Skeletal muscle satellite cell (primary cell): ENCODE measurements at regions not wholly inside any gene's neighbourhood (a gene's known extent, or its start where the extent isn't known, plus 50 kb on each side); places are given as distances from the start of the nearest gene placed in this dataset.
"Not testable (repeated sequence)": the region's sequence is repeated elsewhere in the genome, so short reads cannot be mapped to it uniquely, and the experiment has no call there.

Experiments
- H3K27me3 ChIP-seq: 2 replicates; pipeline ENCODE4 v1.7.0; 2013; ENCODE audit warnings: low read length; ENCODE audit not compliant: control insufficient read depth, insufficient read depth
- H3K36me3 ChIP-seq: 2 replicates; pipeline ENCODE4 v1.7.0; 2013; ENCODE audit warnings: mild to moderate bottlenecking, control low read depth, low read length; ENCODE audit not compliant: insufficient read depth
- H3K4me1 ChIP-seq: 2 replicates; pipeline ENCODE4 v1.7.0; 2013; ENCODE audit warnings: low read length; ENCODE audit not compliant: control insufficient read depth, insufficient read depth
- H3K4me2 ChIP-seq: 2 replicates; pipeline ENCODE4 v1.7.0; 2013; ENCODE audit warnings: mild to moderate bottlenecking, low read length
- H3K4me3 ChIP-seq: 2 replicates; pipeline ENCODE4 v1.7.0; 2013; ENCODE audit warnings: low read length
- H3K9ac ChIP-seq: 2 replicates; pipeline ENCODE4 v1.7.0; 2013; ENCODE audit warnings: mild to moderate bottlenecking, low read depth, low read length, moderate library complexity
- H3K9me3 ChIP-seq: replicated peaks from 2 replicates; pipeline ENCODE4 v1.7.0; 2013; ENCODE audit warnings: mild to moderate bottlenecking, control low read depth, low read length

DNA sequence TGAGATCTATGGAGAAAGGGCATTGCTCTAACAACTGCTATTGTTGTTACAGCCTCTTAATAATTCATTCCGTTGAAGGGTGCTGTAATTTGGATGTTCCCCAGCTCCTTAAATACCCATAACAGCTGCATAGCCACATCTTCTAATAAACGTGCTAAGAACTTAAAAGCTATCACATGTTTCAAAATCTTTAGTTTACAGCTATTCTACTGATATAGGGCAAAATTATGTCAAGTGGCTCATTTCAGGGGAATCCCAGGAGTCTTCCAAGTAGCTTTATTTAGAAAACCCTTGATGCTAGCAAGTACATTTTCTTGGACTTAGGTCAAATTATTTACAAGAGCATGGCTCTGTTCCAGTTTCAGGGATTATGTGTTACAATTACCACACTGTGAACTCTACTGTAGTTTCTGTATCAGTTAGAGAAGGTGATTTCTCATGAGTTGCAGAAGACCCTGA, 990.4 kb upstream of the ACO1 start:
- H3K27me3 ChIP-seq, result no peaks in the 10 kb centered on the region
- H3K4me3 ChIP-seq, result no peak overlapping the region
- H3K36me3 ChIP-seq, result no peaks in the 10 kb centered on the region
- no peaks in the 10 kb centered on the region for H3K4me1 ChIP-seq
- no peak overlapping the region for H3K9ac ChIP-seq
- H3K4me2 ChIP-seq, result no peak overlapping the region
- H3K9me3 ChIP-seq, result no peaks in the 10 kb centered on the region

DNA sequence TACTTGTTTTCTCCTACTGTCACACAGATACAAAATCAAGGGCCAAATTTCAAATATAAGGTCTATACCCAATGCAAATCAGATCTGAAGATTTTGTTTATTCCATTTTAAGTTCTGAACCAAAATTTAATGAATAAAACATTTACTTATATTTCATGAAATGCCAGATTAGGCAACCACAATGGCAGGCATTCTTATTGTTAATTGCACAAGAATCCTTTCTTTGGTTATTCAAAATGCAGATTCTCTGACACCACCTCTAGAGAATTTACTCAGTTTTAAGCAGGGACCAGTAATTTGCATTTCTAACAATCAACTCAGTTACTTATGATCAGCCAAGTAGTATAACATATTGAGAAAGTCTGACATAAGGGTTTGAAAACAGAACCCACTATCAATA, 972.4 kb upstream of the ACO1 start:
- Histone ChIP-seq H3K9me3 (no peaks in the 10 kb centered on the region), H3K36me3 (no peaks in the 10 kb centered on the region), H3K4me1 (no peaks in the 10 kb centered on the region), H3K9ac (no peak overlapping the region), H3K27me3 (no peaks in the 10 kb centered on the region), H3K4me2 (no peak overlapping the region), H3K4me3 (no peak overlapping the region)

DNA sequence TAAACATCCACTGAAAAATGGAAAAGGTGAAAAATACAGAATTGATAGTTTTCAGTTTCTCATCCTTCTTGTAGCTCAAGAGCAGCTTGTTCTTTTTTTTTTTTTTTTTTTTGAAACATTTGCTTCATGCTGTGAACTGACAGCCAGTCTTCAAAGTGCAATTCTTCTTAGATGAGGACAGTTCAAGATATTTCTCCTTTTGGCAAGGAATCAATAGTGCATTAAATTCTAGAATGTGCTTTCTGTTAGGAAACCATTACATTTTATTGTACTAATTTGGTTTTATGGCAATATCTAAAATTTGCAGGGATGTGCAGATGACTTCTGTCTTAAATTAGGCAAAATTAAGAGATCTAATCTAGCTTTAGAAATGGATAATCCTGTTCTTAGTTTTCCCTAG, 969.3 kb upstream of the ACO1 start:
- no peaks in the 10 kb centered on the region for H3K4me1 ChIP-seq
- H3K9ac ChIP-seq, result no peak overlapping the region

GRCh38 chr9:31418419-31418818, 966.0 kb upstream of the ACO1 start:
- Histone ChIP-seq H3K9me3 (peaks cover 3% of the 10 kb centered on the region), H3K9ac (no peak overlapping the region), H3K4me2 (no peak overlapping the region), H3K4me3 (no peak overlapping the region), H3K4me1 (no peaks in the 10 kb centered on the region), H3K36me3 (no peaks in the 10 kb centered on the region), H3K27me3 (no peaks in the 10 kb centered on the region)

More for the DNA sequence above, 969.3 kb upstream of the ACO1 start:
- Histone ChIP-seq H3K9me3 (peaks cover 3% of the 10 kb centered on the region), H3K36me3 (no peaks in the 10 kb centered on the region), H3K4me3 (no peak overlapping the region), H3K4me2 (no peak overlapping the region), H3K27me3 (no peaks in the 10 kb centered on the region)

DNA sequence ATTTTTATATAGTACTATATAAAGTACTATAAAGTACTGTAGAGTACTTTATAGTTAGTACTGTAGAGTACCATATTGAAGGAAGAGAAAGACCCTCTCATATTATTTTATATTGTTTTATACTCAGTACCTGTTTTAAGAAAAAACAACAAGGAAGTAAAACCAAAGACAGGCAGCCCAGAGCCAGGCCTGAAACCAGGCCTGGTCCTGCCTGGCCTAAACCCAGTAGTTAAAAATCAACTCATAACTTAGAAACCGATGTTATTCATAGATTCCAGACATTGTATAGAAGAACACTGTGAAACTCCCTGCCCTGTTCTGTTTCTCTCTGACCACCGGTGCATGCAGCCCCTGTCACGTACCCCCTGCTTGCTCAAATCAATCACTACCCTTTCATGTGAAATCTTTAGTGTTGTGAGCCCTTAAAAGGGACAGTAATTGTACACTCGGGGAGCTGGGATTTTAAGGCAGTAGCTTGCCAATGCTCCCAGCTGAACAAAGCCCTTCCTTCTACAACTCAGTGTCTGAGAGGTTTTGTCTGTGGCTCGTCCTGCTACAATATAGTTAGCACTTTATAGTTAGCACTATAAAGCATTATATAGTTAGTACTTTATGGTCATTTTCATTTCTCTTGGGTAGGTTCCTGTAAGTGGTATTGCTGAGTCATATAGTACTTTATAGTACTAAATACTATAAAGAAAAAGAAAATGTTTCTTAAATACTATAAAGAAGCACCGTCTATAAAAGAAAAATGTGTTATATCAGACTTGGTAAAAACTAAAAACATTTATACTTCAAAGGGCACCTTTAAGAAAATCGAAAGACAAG, 940.6 kb upstream of the ACO1 start:
- not testable (repeated sequence) for H3K4me3 ChIP-seq, H3K9me3 ChIP-seq, H3K4me2 ChIP-seq, H3K9ac ChIP-seq, H3K4me1 ChIP-seq, H3K27me3 ChIP-seq, H3K36me3 ChIP-seq

GRCh38 chr9:31445357-31445756, 939.1 kb upstream of the ACO1 start:
- H3K27me3 ChIP-seq, result no peaks in the 10 kb centered on the region
- H3K4me1 ChIP-seq, result no peaks in the 10 kb centered on the region
- H3K9me3 ChIP-seq, result no peaks in the 10 kb centered on the region
- no peak overlapping the region for H3K4me2 ChIP-seq
- H3K9ac ChIP-seq, result no peak overlapping the region
- H3K4me3 ChIP-seq, result no peak overlapping the region
- H3K36me3 ChIP-seq, result no peaks in the 10 kb centered on the region

DNA sequence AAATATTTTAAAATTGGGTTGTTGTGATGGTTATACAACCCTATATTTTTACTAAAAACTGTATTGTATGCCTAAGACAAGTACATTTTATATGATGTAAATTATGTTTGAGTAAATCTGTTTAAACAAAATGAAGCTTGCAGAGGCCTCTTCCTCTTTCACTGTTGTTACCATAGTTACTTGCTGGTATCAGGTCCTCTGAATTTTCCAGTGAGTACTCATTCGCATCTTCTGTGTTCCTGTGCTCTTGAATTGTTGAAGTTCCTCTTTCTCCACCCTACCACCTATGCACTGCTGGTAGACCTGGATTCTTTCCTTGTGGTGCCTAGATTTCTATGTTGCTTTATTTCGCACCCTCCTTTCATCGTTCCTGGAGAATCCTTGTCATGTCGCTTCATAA, 938.5 kb upstream of the ACO1 start:
- no peaks in the 10 kb centered on the region for H3K27me3 ChIP-seq
- no peak overlapping the region for H3K4me3 ChIP-seq
- H3K4me1 ChIP-seq, result no peaks in the 10 kb centered on the region
- H3K9me3 ChIP-seq, result no peaks in the 10 kb centered on the region
- no peak overlapping the region for H3K9ac ChIP-seq
- no peaks in the 10 kb centered on the region for H3K36me3 ChIP-seq
- H3K4me2 ChIP-seq, result no peak overlapping the region

DNA sequence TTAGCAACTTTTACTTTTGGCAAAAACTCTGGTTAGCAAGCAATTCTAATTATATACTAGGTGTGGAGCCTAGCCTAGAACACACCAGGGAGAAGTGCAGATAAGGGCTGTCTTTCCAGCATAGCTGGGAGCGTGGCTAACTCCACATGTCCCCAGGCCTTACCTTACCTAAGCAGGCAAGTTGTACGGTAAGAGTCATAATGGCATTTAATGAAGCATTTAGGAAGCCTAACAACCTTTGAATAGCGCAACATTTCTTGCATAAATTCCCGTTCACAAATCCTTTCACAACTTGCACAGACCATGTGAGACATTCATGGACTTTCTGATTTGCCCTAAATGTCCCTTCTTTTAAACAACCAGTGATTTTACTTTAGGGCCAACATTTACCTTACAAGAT, 917.4 kb upstream of the ACO1 start:
- Histone ChIP-seq H3K4me1 (no peaks in the 10 kb centered on the region), H3K9me3 (peaks cover 3% of the 10 kb centered on the region), H3K4me2 (no peak overlapping the region), H3K4me3 (no peak overlapping the region), H3K36me3 (no peaks in the 10 kb centered on the region), H3K27me3 (no peaks in the 10 kb centered on the region), H3K9ac (no peak overlapping the region)

GRCh38 chr9:31470051-31470450, 914.4 kb upstream of the ACO1 start:
- Histone ChIP-seq H3K9ac (no peak overlapping the region), H3K27me3 (no peaks in the 10 kb centered on the region), H3K4me2 (no peak overlapping the region), H3K4me1 (no peaks in the 10 kb centered on the region), H3K4me3 (no peak overlapping the region), H3K36me3 (no peaks in the 10 kb centered on the region), H3K9me3 (peaks cover 6% of the 10 kb centered on the region)

DNA sequence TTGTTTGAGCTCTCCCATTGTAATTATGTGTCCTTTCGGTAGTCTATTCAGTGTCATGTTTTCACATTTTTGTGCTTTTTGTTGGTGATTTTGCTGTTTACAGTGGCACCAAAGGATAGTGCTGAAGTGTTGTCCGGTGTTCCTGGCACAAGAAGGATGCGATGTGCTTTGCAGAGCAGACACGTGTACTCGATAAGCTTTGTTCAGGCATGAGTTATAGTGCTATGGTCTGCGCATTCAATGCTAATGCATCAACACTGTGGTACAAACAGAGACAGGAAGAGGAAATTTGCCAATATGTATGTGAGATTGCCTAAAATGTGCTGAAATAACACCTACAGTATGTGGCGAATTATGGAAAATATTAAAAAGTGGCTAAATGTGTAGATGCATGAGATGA, 913.4 kb upstream of the ACO1 start:
- peaks cover 6% of the 10 kb centered on the region for H3K9me3 ChIP-seq
- H3K27me3 ChIP-seq, result no peaks in the 10 kb centered on the region
- no peak overlapping the region for H3K9ac ChIP-seq

DNA sequence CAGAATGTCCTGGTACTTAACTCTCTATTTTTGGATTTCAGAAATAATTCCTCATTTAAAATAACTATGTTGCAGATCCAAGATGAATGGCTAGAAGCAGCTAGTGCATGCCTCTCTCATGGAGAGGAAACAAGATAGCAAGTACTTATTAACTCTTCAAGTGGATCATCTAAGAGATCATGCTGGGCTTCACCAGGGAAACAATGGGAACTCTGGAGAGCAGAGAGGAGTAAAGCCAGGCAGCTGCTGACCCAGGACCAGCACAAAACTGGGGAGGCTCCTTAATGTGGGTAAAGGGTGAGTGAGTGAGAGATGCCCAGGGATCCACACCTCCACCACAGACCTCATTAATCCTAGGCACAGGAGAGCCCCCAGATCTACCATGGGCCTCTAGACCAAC, 897.8 kb upstream of the ACO1 start:
- Histone ChIP-seq H3K4me1 (no peaks in the 10 kb centered on the region), H3K9me3 (no peaks in the 10 kb centered on the region), H3K4me3 (no peak overlapping the region), H3K9ac (no peak overlapping the region), H3K36me3 (no peaks in the 10 kb centered on the region), H3K4me2 (no peak overlapping the region), H3K27me3 (no peaks in the 10 kb centered on the region)

More for the DNA sequence above, 913.4 kb upstream of the ACO1 start:
- H3K4me3 ChIP-seq, result no peak overlapping the region
- H3K4me2 ChIP-seq, result no peak overlapping the region
- no peaks in the 10 kb centered on the region for H3K4me1 ChIP-seq
- H3K36me3 ChIP-seq, result no peaks in the 10 kb centered on the region

DNA sequence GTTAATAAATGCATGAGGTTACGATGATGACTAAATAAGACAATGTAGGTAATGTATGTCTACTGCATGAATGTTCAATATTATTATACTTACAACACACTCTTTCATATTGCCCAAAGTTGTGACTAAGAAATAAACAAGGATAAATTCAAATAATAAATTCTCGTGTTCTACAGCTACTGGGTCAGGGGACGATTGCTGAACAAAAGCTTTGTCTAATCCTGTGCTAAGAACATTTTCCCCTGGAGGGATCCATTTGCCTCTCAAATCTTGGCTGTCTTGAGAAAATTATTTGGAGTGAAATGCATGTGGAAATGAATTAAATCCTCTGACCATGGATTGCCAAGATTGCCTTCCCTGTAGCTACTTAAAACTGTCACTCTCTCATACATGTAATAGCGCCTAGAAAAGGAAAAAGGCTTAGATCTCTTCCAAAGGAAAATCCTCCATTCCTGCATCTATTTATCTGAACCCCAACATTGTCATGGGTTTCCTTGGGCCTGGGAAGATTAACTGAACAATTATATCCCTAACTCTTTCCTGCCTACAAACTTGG, 893.8 kb upstream of the ACO1 start:
- Histone ChIP-seq H3K27me3 (no peaks in the 10 kb centered on the region), H3K9me3 (no peaks in the 10 kb centered on the region), H3K9ac (no peak overlapping the region), H3K4me1 (no peaks in the 10 kb centered on the region), H3K4me3 (no peak overlapping the region), H3K4me2 (no peak overlapping the region), H3K36me3 (no peaks in the 10 kb centered on the region)
